ENCODE measurements at regions not wholly inside any gene's neighbourhood (a gene's known extent, or its start where the extent isn't known, plus 50 kb on each side); places are given as distances from the start of the nearest gene placed in this dataset.

DNA sequence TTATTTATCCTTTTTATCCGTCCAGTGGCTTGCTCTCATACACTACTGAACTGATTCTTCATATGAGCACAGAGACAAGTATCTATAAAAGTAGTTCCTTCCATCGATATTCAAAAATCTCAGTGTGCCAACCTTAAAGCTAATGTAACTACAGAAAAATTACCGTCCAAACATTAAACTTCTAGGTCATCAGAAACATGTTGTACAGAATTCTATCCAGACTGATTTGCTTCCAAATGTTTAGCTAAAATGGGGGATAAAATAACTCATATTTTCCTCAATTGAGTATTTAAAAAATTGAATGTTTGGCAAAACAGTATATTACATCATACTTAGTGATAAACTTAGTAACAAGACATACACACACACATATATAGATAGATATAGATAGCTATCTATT, 584.7 kb upstream of the SEMA3D start:
- TF ChIP-seq CTCF (IDR thresholded peaks at IDR 0.05; ENCODE audit: low read depth, low read length): no peak
- TF ChIP-seq POLR2A (IDR thresholded peaks at IDR 0.05; ENCODE audit: extremely low read depth, insufficient read length): no peak
- no peak for TF ChIP-seq MAX (IDR thresholded peaks at IDR 0.05; ENCODE audit: low read depth, low read length)
- TF ChIP-seq MYC (IDR thresholded peaks at IDR 0.05; ENCODE audit: low read depth, low read length): no peak

Measured in NB4 (cell line).